ENCODE measurements at regions not wholly inside any gene's neighbourhood (a gene's known extent, or its start where the extent isn't known, plus 50 kb on each side); places are given as distances from the start of the nearest gene placed in this dataset.
"Not testable (repeated sequence)": the region's sequence is repeated elsewhere in the genome, so short reads cannot be mapped to it uniquely, and the experiment has no call there.

DNA sequence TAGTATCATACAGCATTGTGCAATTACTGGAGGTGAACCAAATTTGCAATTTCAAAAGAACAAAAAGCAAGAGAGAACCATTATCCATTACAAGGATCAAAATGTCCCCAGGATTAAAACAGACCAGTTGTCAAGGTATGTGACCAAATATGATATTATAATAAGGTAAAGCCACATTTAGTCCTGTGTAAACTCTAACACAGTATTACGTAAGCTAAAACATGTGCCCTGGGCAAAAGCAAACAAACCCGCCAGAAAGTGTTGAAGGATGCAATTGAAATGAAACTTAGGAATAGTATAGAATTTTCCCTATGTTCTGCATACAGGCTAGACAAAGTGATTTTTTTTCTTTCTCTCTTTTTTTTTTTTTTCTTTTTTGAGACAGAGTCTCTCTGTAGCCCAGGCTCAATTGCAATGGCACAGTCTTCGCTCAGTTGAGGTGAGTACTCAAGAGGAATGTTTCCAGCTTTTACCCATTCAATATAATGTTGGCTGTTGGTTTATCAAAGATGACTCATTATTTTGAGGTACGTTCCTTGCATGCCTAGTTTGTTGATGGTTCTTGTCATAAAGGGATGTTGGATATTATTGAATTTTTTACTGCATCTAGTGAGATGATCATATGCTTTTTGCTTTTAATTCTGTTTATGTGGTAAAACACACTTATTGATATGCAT lies 137.1 kb upstream of the FOXG1 start:
- ATAC-seq (no peak), DNase-seq (no peak)
- intact Hi-C loops (cut with micrococcal nuclease), result no loop called here

DNA sequence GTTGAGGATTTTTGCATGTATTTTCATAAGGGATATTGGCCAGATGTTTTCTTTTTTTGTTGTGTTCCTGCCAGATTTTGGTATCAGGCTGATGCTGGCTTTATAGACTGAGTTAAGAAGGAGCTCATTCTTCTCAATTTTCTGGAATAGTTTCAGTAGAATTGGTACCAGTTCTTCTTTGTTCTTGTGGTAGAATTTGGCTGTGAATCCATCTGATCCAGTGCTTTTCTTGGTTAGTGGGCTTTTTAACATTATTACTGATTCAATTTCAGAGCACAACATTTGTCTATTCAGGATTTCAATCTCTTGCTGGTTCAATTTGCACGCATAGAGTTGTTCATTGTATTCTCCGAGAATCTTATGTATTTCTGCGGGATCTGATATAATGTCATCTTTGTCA lies 136.5 kb upstream of the FOXG1 start:
- DNase-seq (no peak), ATAC-seq (no peak)

DNA sequence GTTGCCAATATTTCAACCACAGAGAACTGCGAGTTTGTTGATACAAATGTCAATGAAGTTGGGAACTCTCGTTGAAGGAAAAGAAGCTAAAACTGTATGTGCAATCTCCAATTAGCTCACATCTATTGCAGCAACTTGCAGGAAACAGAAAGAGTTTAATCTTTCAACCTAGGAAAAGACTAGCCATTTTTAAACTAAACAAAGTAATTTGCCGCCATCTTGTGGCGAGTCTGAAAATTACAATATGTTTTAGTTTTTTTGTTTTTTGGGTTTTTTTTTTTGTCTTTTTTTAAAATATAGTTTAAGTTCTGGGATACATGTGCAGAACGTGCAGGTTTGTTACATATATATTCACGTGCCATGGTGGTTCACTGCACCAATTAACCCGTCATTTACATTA lies 131.2 kb upstream of the FOXG1 start:
- DNase-seq, result no peak
- ATAC-seq, result no peak
- intact Hi-C loops (cut with micrococcal nuclease), result no loop called here

More for the DNA sequence above, 136.5 kb upstream of the FOXG1 start:
- intact Hi-C loops (cut with micrococcal nuclease), result no loop called here

DNA sequence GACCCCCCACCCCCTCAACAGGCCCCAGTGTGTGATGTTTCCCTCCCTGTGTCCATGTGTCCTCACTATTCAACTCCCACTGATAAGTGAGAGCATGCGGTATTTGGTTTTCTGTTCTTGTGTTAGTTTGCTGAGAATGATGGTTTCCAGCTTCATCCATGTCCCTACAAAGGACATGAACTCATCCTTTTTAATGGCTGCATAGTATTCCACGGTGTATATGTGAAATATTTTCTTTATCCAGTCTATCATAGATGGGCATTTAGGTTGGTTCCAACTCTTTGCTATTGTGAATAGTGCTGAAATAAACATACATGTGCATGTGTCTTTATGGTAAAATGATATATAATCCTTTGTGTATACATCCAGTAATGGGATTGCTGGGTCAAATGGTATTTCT lies 130.8 kb upstream of the FOXG1 start:
- intact Hi-C loops (cut with micrococcal nuclease); DNase-seq; ATAC-seq: not testable (repeated sequence)

DNA sequence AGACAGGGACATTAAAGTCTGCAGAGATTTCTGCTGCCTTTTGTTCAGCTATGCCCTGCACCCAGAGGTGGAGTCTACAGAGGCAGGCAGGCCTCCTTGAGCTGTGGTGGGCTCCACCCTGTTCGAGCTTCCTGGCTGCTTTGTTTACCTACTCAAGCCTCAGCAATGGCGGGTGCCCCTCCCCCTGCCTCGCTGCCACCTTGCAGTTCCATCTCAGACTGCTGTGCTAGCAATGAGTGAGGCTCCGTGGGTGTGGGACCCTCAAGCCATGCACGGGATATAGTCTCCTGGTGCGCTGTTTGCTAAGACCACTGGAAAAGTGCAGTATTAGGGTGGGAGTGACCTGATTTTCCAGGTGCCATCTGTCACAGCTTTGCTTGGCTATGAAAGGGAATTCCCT lies 125.4 kb upstream of the FOXG1 start:
- DNase-seq; ATAC-seq; intact Hi-C loops (cut with micrococcal nuclease): not testable (repeated sequence)

DNA sequence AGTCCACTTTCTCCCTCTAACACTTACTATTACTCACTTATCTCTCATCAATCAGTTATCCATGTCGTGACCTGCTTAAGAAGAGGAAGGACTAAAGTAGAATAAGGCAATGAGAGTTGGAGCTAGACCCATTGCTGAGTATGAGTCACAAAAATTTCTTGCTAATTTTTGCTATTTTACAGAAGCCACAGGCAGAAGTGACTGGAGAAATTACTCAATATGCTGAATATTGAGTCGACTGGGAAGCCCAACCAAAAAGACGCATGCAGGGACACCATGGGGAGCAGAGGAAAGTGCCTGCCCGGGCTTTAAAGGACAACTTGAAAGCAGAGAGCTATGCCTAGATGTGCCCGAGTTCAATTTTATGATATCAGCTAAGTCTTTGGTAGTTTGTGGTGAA lies 115.4 kb upstream of the FOXG1 start:
- intact Hi-C loops (cut with micrococcal nuclease), result no loop called here
- ATAC-seq, result no peak
- no peak for DNase-seq

DNA sequence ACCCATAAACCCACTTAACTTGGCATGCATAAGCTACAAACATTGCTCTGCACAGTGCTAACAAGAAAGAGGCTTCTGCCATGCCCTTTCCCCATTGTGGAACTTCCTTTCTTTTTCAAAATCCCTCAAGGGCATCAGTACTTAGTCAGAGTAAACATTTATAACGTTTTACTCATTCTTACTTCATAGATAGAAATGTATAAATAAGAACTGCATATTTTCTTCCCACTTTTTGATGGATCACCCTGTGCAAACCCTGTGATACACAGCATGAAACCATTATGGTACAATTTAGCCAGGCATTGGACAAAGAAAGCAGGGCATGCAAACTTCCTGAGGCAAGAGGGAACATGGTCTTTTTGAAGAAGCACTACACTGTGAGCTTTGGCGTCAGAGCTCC lies 113.8 kb upstream of the FOXG1 start:
- DNase-seq (no peak), ATAC-seq (no peak)
- intact Hi-C loops (cut with micrococcal nuclease), result no loop called here

DNA sequence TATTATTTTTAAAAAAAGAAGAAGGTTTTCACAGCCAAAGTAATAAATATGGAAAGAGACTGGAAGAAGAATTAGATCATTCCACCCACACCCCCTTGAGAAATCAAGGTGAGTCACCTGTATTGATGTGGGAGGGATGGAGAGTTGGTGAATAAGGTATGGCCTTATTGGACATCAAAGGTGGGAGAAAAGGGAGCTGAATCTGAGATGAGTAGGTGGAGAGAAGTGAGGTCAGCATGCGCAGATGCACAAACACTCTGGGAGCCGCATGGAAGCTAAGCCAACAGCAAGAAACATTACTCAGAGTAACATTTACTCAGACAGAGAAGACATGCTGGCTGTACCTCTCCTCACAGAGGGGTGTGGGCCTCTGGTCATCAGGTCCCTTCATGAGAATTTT lies 113.1 kb upstream of the FOXG1 start:
- intact Hi-C loops (cut with micrococcal nuclease), result no loop called here
- no peak for ATAC-seq

DNA sequence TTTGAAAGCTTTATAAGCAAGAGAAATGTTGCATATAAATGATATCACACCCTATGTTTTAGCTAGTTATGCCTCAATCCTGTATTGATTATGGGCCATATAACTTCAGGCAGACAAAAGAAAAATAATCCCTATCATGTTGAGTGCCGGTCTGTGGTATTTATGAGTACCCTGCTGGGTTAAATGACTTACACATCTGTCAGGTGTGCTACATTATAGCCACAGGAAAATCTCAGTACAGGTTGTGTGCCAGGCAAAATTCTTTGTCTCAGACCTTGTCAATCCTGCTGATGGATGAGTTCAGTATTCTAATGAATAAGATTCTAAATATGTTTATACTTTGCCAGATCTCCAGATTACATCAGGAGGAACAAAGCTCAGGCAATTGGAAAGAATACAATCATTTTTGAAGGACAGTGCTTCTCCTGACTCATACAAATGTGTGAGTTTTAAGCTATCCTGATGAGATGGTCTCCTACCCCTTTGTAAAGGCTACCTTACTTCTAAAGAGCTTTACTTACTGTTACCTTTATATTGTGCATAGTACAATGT lies 109.8 kb upstream of the FOXG1 start:
- DNase-seq (no peak), ATAC-seq (no peak)
- intact Hi-C loops (cut with micrococcal nuclease), result no loop called here

More for the DNA sequence above, 113.1 kb upstream of the FOXG1 start:
- no peak for DNase-seq

DNA sequence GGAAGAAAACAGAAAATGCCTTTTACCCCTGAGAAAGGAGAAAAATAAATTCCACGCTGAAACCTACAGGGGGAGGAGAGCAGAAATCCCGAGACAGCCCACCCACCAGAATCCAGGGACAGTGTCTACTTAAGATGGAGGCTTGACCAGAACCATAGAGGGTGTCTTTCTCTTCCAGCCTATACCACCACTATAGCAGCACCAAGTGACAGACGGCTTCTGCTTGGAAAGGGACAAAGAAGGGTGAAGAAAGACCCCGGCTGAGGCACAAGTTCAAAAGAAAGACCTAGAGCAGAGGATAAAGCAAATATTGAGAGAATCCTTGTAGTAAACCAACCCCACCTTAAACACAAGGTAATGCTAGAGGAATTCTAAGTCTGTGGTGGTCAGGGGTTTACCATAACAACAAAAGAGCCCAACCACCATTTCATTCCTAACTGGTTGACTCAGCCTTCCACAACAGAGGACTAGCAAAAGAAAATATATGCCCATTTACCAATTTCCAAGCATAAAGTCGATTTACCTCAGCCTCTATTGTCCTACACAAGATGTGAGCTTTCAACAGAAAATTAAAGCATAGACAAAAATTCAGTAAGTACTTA lies 105.3 kb upstream of the FOXG1 start:
- DNase-seq (no peak), ATAC-seq (no peak)
- intact Hi-C loops (cut with micrococcal nuclease), result no loop called here

DNA sequence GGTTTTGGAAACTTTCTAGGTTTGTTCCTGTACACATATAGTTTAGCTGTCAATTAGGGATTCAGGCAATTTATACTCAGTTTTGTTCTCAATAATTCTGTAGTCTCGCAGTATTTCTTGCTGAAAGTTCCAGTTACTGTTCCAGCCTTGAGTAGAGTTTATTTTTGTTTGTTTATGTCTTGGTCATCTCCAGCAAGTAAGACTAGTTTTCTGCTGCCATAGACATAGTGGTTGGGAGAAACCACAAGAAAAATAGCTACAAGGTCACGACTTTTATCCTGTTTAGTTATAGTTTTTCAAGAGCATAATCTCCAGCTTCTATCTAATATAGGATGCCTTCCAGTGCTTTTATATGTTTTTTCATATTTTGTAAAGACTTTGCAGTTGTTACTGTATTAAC lies 99.6 kb upstream of the FOXG1 start:
- ATAC-seq (no peak), DNase-seq (no peak)
- intact Hi-C loops (cut with micrococcal nuclease), result no loop called here

DNA sequence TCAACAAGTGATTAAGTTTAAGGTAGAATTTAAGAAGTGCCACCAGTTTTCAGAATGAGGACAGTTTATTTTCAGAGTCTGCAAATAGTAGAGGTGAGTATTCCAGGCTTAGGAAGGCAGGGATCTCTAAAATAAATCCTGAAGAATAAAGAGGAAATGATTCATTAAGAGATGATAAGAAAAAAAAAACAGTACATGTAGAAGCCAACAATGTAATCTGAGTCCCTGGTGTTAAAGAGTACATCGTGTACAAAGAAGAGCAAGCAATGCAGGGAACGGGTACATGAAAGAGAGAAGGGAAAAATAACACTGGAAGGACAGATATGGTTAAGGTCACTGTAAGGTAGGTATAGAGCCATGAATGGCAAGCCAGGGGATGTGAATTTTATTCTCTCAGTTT lies 95.2 kb upstream of the FOXG1 start:
- intact Hi-C loops (cut with micrococcal nuclease), result no loop called here
- no peak for ATAC-seq
- no peak for DNase-seq

DNA sequence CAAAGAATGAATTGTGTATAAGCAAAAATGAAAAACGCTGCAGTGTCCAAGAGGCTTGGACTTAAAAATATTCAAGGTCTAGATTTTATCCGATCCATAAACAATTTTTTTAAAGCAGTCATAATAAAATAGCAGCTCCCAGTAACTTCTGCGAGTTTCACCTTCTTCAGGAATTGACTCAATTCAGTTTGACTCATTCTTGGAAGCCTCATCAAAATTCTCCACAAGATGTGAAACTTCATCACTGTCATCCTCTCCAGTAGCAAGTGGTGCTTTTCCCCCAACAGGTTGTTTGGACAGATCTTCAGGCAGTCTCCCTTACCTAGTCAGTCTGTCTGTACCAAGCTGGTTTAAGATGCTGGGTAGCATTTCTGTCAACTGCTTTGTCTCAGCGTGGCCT lies 93.5 kb upstream of the FOXG1 start:
- no peak for DNase-seq
- no peak for ATAC-seq
- intact Hi-C loops (cut with micrococcal nuclease), result no loop called here

DNA sequence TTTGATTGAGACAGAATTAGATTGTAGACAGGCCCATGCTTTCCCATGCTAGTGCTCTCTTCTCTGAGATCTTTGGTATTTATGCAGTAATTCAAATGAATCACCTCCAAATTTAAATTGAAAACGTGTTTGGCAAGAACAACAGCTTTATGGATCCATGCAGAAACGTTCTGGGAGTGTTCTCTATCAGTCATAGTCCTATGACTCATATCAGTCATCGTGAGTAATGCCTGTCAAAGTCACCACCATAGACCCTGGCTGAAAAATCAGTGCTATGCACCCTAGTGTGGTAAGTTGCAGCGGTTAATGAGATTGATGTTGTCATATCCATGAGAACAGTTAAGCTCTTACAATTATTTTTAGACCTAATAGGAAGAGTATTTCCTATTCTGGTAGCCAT lies 90.1 kb upstream of the FOXG1 start:
- DNase-seq (no peak), ATAC-seq (no peak)
- intact Hi-C loops (cut with micrococcal nuclease), result no loop called here

DNA sequence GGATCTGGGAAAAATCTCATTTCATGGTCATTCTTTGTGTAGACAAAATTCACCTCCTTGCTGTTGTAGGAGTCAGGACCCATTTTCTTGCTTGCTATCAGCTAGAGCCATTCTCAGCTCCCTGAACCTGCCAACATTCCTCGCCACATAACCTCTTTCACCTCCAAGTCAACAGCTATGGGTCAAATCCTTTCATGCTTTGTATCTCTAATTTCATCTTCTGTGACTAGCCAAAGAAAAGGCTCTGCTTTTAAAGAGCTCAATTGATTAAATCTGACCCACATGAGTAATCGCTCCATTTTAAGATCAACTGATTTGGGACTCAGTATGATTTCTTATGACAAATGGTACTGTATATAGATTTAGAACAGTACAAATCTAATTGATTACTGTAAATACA lies 89.2 kb upstream of the FOXG1 start:
- intact Hi-C loops (cut with micrococcal nuclease), result no loop called here
- no peak for ATAC-seq
- no peak for DNase-seq

DNA sequence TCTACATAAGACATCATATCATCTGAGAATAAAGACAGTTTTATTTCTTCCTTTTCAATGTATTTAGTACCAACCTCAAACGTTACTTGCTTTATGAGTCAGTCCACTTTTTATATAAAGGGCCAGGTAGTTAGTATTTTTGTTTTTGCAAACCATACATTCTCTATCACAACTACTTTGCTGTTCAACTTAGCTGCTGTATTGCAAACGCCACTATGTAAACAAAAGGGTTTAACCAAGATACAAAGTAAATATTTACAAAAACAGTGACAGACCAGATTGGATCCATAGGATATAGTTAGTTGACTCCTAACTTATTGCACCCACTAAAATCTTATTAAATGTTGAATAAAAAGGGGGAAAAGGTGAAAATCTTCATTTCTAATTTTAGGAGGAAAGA lies 87.7 kb upstream of the FOXG1 start:
- intact Hi-C loops (cut with micrococcal nuclease), result no loop called here
- ATAC-seq (no peak), DNase-seq (no peak)

DNA sequence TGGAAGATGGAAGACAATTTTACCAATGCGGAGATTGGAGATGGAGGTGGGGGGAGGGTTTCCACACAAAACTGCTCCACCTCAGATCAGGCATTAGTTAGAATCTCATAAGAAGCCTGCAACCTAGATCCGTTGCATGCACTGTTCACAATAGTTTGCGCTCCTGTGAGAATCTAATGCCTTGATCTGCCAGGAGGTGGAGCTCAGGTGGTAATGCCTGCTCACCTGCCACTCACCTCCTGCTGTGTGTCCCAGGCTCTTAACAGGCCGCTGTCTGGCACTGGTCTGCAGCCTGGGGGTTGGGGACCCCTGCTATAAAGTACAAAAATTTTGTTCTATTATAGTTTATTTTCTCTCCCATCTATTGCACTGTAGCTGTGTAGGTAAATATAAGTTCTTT lies 84.9 kb upstream of the FOXG1 start:
- DNase-seq (no peak), ATAC-seq (no peak)
- intact Hi-C loops (cut with micrococcal nuclease), result no loop called here

DNA sequence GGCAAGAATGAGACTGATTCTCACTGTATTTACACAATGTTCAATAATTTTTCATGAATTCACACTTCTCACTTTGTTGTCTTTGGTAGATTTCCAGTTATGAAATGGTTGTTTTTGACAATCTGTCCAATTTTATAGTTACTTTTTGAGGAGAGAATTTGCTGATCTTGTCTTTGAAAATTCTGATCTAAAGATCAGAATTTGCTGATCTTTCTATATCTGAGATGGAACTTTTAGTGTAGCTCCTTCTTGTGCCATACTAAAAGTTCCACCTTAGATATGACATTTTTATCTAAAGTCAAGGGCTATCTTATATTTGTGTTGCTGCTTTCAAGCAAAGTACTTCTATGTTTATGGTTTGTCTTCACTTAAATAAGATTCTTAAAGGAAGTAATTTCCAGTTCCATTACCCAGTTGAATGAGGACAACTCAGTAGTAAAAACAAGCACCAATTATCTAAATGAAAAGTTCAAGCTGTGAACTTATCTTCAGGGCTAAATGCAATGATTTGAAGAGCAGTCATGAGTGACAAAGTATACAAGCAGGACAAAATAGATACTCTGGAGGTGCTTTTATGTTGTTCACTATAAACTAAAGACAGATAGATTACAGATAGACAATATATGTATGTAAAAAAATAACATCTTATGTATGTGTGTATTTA lies 76.4 kb upstream of the FOXG1 start:
- ATAC-seq (no peak), DNase-seq (no peak)
- intact Hi-C loops (cut with micrococcal nuclease), result no loop called here

DNA sequence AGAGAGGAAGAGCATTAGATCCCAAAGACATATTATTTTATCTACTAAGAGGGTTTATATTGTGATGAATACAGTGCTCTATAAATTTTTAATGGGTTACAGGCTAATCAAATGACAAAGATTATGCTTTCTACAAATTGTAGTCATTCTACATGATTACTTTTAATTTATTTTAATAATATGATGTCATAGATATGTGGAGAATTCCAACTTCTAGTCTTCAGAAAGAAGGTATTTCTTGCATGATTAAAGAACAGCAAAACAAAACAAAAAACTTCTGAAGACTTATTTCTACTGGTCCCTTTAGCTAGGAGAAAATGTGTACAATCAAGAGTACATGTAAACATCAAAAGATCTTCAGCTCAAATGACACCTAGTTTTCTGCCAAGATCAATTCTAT lies 71.5 kb upstream of the FOXG1 start:
- ATAC-seq (no peak), DNase-seq (no peak)
- intact Hi-C loops (cut with micrococcal nuclease), result no loop called here

DNA sequence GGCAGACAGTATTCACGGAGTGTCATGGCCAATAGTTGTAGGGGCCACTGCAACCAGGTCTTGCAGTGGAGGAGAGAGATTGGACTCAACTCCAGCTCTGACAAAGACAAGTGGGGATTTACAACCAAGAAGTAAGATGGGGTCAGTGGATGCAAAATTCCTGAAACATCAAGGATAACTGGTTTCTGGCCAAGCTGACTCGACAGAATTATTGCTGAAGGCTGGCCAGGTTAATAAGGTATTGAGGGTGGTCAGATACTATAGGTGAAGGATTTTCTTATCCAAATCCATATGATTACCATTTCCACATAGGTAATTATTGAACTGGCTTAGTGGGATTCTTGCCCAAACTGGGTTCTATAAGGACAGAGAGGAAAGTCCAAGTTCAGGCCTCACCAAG lies 64.9 kb upstream of the FOXG1 start:
- intact Hi-C loops (cut with micrococcal nuclease), result no loop called here
- no peak for ATAC-seq

DNA sequence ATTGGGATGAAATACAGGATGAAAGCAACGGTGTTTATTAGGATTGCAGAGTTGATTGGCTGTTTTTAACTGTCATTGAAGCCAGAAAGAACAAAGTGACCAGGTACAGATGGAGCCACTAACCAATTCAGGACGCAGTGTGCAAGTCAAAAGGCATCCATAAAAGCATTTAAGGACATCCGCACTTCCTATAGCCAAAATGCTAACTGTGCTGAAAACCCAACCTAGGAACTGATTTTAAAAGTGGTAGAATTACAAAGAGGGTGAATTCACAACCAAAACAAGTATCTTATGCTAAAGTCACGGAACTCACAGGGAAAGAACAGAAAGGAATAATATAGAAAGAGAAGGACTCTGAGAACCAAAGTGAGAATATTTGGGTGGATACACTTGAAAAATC lies 63.1 kb upstream of the FOXG1 start:
- DNase-seq (no peak), ATAC-seq (no peak)
- intact Hi-C loops (cut with micrococcal nuclease), result no loop called here

More for the DNA sequence above, 64.9 kb upstream of the FOXG1 start:
- no peak for DNase-seq
